Activated T-cell treated with anti-CD3 and anti-CD28 coated beads, Interleukin-2, amount 50 U/mL, for 4 hours (primary cell): ENCODE measurements at regions not wholly inside any gene's neighbourhood (a gene's known extent, or its start where the extent isn't known, plus 50 kb on each side); places are given as distances from the start of the nearest gene placed in this dataset.

Experiments
- ATAC-seq, 2 donors: fragments of 200-7000 bp; cut with Tn5 transposase; one replicate each; pipeline ENCODE4 v1.10.0; 2021
- DNase-seq: peaks from one replicate; pipeline ENCODE4 v3.0.0-alpha.2; 2020
- H3K27me3 Mint-ChIP-seq: one replicate; pipeline ENCODE4 v1.8.0; 2021; ENCODE audit warnings: low read depth, mixed read lengths
- H3K36me3 Mint-ChIP-seq: one replicate; pipeline ENCODE4 v1.8.0; 2022; ENCODE audit warnings: mixed read lengths; ENCODE audit not compliant: insufficient read depth
- H3K4me1 Mint-ChIP-seq: one replicate; pipeline ENCODE4 v1.8.0; 2021; ENCODE audit warnings: low read depth, mixed read lengths
- H3K4me3 Mint-ChIP-seq: one replicate; pipeline ENCODE4 v1.8.0; 2021; ENCODE audit warnings: mild to moderate bottlenecking, moderate library complexity, mixed read lengths
- H3K9me3 Mint-ChIP-seq: one replicate; pipeline ENCODE4 v1.8.0; 2021; ENCODE audit warnings: mixed read lengths

DNA sequence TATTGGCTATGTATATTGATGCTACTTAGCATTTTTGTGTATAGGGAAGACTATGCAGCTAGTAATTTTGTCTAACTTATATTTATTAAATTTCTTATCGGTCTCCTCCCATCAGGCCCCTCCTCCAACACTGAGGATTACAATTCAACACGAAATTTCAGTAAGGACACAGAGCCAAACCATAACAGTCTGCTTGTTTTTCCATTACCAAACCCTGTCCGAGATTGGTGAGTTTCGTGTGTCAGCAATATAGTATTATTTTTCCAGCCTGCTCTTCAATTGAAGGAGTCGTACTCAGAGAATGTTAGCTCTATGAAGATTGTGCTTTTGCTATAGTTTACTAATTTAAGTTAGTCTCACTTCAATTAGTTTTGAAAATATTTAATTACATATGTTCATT, 1495.3 kb downstream of the MRPL39 start:
- Mint-ChIP-seq H3K4me3 (no peak overlapping the region), H3K4me1 (no peaks in the 10 kb centered on the region), H3K27me3 (no peaks in the 10 kb centered on the region), H3K36me3 (no peaks in the 10 kb centered on the region), H3K9me3 (peaks cover 4% of the 10 kb centered on the region)
- DNase-seq: no peak
- ATAC-seq: no peak

DNA sequence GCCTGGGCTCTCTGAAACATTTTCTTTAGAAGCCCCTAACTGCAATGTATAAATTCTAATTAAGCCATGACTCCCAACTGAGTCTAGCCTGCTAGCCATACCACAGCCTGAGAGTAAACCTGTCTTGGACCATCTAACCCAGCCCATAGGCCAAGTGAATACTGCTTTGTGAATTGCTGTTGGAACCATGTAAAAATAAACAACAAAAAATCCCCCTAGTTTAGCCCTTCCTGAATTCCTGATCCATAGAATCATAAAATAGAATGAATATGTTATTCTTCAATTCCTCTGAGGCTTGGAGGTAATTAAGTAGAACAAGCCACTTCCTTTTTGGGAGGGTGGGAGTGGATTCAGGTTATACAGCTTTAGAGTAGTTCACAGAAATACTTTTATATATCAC, 1496.4 kb downstream of the MRPL39 start:
- ATAC-seq (no peak), DNase-seq (no peak)
- Mint-ChIP-seq H3K9me3 (peaks cover 4% of the 10 kb centered on the region), H3K36me3 (no peaks in the 10 kb centered on the region), H3K27me3 (no peaks in the 10 kb centered on the region), H3K4me1 (no peaks in the 10 kb centered on the region), H3K4me3 (no peak overlapping the region)

DNA sequence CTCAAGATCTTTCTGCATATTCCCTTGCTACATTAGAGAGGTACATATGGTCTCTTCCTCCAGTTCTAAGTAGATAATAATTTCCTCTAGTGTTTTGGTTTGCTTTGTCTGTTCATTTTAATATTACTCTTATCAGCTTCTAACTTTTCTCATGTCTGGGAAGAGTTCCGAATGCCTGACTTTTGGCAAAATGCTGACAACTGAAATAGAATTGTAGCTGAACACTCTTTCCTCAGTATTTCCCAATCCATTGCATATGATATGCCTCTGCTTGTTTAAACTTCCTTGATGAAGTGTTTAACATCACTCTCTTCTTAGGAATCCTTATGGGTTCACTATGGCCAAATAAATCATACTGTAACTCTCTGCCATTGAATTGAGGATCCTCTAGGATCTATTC, 1510.1 kb downstream of the MRPL39 start:
- Mint-ChIP-seq H3K4me1 (no peaks in the 10 kb centered on the region), H3K4me3 (no peak overlapping the region), H3K36me3 (no peaks in the 10 kb centered on the region), H3K9me3 (no peaks in the 10 kb centered on the region), H3K27me3 (no peaks in the 10 kb centered on the region)
- ATAC-seq: no peak
- no peak for DNase-seq

DNA sequence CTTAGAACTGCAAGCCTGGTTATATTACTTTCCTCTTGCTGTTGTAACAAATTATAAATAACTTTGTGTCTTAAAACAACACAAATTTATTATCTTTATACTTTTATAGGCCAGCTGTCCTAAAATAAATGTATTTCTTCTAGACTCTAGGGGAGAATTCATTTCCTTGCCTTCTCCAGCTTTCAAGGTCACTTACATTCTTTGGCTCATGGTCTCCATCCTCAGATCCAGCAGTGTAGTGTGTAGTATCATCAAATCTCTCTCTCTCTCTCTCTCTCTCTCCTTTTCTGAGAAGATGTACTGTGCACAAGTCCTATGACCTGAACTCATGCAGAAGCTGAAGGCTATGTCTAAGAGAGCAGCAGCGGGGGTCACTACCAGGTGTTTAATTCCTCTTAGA, 1510.6 kb downstream of the MRPL39 start:
- Mint-ChIP-seq H3K27me3 (no peaks in the 10 kb centered on the region), H3K36me3 (no peaks in the 10 kb centered on the region), H3K4me3 (no peak overlapping the region), H3K9me3 (peaks cover 2% of the 10 kb centered on the region), H3K4me1 (no peaks in the 10 kb centered on the region)
- no peak for ATAC-seq
- no peak for DNase-seq

DNA sequence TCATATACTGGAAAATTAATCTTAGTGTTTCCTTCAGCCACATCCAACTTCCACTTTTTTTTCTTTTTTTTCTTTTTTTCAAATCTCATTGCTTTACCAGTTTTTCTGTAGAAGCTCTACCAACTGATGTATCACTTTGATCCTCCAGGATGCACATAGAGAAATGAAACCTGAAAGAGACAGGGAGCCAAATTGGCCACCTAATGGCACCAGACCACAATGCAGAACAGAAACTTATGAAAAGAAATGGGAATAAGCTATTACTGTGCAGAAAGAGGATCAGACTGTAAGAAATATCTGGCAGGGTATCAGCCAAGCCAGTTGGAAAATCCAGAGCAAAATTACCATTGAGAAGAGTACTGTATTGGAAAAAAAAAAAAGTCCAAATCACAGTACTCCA, 1514.2 kb downstream of the MRPL39 start:
- Mint-ChIP-seq H3K36me3 (no peaks in the 10 kb centered on the region), H3K27me3 (no peaks in the 10 kb centered on the region), H3K4me3 (no peak overlapping the region), H3K4me1 (no peaks in the 10 kb centered on the region), H3K9me3 (peaks cover 14% of the 10 kb centered on the region)
- DNase-seq (no peak), ATAC-seq (no peak)

DNA sequence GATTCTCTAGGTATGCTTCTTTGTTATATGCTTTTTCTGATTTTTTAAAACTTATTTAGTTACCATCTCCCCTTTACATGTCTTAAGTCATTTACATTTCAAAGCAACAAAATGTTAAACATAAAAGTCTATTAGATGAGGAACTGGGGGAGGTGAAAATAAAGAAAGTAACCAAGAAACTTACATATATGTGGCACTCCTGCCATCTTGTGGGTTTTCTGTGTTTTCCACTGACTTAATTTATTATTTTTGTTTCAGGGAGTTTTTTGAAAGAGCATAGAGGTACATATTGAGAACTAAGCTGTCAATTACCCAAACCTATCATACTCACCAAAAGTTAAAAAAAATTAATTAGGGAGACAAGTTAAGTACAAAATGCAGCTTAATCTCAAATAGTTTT, 1531.1 kb downstream of the MRPL39 start:
- H3K4me1 Mint-ChIP-seq: no peaks in the 10 kb centered on the region
- DNase-seq: no peak

DNA sequence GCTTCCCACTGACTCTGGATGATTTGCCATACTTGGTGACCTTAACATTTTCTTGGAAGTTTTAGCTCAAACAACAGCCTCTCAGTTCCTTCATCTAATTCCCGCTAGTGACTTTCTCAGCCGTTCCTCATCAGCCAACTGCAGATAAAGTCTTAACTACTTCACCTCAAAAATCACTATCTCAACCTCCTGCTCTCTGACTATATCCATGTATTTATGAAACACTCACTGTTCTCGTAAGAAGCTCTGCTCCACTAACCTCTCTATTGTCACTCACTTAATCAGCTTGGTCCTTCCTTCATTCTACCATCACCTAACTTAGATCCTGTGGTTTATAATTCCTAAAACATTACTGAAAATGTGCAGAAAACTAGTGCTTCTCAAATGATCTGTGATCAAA, 1551.6 kb downstream of the MRPL39 start:
- H3K27me3 Mint-ChIP-seq: no peaks in the 10 kb centered on the region
- H3K4me3 Mint-ChIP-seq: no peak overlapping the region
- no peaks in the 10 kb centered on the region for H3K9me3 Mint-ChIP-seq
- no peak for DNase-seq
- no peaks in the 10 kb centered on the region for H3K4me1 Mint-ChIP-seq
- no peaks in the 10 kb centered on the region for H3K36me3 Mint-ChIP-seq
- no peak for ATAC-seq

More for the DNA sequence above, 1531.1 kb downstream of the MRPL39 start:
- Mint-ChIP-seq H3K4me3 (no peak overlapping the region), H3K9me3 (peaks cover 12% of the 10 kb centered on the region), H3K27me3 (no peaks in the 10 kb centered on the region), H3K36me3 (no peaks in the 10 kb centered on the region)
- no peak for ATAC-seq

DNA sequence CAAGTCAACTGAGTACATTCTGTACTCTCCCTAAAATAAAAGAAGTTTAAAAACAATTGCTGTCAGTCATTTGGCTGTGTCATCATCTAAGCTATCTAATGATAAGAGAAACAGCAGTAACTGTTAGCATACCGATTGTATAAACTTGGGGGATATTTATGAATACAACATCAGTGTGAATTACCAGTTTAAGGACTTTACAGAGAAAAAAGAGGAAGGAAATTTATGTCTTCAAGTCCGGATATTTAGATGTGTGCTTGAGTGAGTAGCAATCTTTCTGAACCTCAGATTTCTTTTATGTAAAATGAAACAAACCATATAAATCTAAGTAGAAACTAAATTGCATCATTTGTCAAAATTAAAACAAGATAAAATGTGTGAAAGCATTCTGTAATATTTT, 1557.0 kb downstream of the MRPL39 start:
- Mint-ChIP-seq H3K9me3 (no peaks in the 10 kb centered on the region), H3K36me3 (no peaks in the 10 kb centered on the region), H3K4me1 (peaks cover 6% of the 10 kb centered on the region), H3K4me3 (no peak overlapping the region), H3K27me3 (no peaks in the 10 kb centered on the region)
- DNase-seq (no peak), ATAC-seq (no peak)

DNA sequence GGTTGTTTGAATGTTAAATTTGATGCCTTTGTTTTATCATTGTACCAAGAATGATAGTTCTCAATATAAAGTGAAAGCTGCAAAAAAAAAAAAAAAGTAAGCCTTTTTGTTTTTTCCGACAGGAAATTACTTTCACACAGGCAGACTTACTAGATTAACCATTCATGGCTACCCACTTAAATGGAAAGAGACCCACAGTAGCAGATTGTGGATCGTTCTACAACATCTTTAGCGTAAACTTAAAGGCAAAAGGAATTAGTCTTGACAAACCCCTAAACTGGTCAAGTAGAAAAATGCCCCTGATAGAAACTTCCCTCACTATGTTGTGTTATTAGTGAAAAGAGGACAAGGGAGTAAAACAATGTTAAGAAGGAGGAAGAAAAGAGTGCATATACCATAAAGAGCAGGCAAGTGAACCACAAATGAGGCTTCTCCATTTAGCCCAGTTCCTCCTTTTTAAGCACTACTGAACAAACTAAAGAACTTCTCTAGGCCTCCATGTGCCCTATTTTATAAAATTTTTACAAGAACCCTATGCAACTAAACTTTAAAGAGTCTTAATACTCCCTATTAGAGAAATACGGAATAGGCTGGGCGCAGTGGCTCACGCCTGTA, 1560.3 kb downstream of the MRPL39 start:
- H3K27me3 Mint-ChIP-seq: no peaks in the 10 kb centered on the region
- H3K4me3 Mint-ChIP-seq: no peak overlapping the region
- no peaks in the 10 kb centered on the region for H3K36me3 Mint-ChIP-seq
- peaks cover 6% of the 10 kb centered on the region for H3K4me1 Mint-ChIP-seq
- no peak for ATAC-seq
- H3K9me3 Mint-ChIP-seq: no peaks in the 10 kb centered on the region
- no peak for DNase-seq

DNA sequence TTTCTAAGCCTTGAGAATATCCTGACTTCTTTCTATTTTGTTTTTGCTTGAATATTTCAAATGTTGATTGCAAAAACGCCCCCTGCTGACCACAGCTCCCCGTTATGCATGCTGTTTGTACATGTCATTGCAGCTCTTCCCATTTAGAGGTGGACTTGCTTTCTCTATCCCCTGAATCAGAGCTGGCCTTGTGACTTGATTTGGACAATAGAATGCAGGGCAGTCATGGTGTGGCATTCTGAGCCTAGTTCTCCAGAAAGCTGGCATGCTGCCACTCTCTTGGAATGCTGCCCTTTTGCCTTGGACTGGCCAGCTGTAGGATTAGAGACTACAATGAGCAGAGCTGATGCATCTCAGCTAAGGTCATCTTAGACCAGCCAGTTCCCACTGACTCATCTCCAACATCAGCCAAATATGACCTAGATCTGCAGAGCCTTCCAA, 1561.5 kb downstream of the MRPL39 start:
- DNase-seq: peak; percentile 4
- ATAC-seq: no peak

DNA sequence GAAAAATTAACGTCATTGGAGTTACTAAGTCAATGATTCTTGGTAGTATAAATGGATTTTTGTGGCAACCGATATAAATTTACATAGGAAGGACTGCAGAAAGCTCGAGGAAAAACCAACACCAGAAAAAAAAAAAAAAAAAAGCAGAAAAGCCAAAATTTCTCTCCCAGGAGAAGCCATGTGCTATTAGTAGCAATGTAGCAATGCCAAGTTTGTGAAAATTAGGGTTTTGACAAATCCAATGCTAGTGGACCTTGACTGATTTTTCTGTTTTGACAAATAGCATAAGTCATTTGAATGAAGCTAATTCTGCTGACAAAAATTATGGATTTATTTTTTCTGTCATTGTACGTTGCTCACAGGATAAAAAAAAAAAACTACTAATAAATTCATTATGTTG, 1561.9 kb downstream of the MRPL39 start:
- H3K4me1 Mint-ChIP-seq: peaks cover 6% of the 10 kb centered on the region
- ATAC-seq (no peak), DNase-seq (no peak)
- no peak overlapping the region for H3K4me3 Mint-ChIP-seq
- no peaks in the 10 kb centered on the region for H3K36me3 Mint-ChIP-seq
- H3K9me3 Mint-ChIP-seq: no peaks in the 10 kb centered on the region
- no peaks in the 10 kb centered on the region for H3K27me3 Mint-ChIP-seq

More for the DNA sequence above, 1561.5 kb downstream of the MRPL39 start:
- H3K9me3 Mint-ChIP-seq: no peaks in the 10 kb centered on the region
- peaks cover 6% of the 10 kb centered on the region for H3K4me1 Mint-ChIP-seq
- H3K36me3 Mint-ChIP-seq: no peaks in the 10 kb centered on the region
- H3K4me3 Mint-ChIP-seq: no peak overlapping the region
- no peaks in the 10 kb centered on the region for H3K27me3 Mint-ChIP-seq

DNA sequence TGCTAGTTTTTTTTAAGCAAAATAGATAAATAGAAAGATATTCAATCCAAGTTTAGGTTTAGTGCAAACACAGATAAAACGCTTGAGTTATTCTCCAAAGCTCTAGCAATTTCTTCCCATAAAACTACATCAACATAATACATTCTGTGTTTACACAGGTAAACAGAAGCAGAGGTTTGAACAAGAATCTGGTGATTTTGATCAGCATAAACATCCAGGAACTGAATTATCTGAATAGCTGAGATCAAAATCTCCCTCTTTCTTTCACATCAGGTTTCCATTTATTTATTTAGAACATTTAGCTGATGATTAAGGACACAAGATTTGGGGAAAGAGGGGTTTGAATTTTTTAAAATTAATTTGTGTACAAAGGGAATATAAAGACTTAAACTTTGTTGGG, 1564.6 kb downstream of the MRPL39 start:
- DNase-seq (no peak), ATAC-seq (no peak)
- Mint-ChIP-seq H3K4me3 (no peak overlapping the region), H3K4me1 (peaks cover 6% of the 10 kb centered on the region), H3K27me3 (no peaks in the 10 kb centered on the region), H3K9me3 (no peaks in the 10 kb centered on the region), H3K36me3 (no peaks in the 10 kb centered on the region)

DNA sequence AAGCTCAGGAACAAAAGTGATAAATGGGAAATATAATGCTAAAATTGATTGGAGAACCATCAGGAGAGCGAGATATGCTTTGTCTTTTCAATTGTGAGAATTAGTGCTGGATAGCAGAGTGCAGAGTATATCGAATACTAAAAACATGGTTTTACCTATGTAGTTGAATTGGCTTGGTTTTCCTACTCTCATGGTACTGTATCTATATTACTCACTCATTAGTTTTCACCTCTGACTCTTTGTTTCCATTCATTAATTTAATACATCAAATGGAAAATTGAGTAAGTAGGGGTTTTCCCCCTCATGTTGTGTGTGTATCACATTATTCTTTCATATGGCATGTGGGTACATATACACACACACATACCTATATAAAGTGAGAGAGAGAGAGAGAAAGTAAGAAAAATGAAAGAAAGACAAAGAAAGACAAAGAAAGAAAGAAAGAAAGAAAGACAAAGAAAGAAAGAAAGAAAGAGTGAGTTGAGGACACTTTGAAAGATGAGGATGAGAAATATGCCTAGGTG, 1574.5 kb downstream of the MRPL39 start:
- H3K27me3 Mint-ChIP-seq: no peaks in the 10 kb centered on the region
- ATAC-seq (peak; percentile 37 to 59), DNase-seq (no peak)
- H3K9me3 Mint-ChIP-seq: peaks cover 11% of the 10 kb centered on the region
- no peaks in the 10 kb centered on the region for H3K36me3 Mint-ChIP-seq
- H3K4me1 Mint-ChIP-seq: peaks cover 5% of the 10 kb centered on the region
- peak overlapping the region; percentile 40 for H3K4me3 Mint-ChIP-seq

DNA sequence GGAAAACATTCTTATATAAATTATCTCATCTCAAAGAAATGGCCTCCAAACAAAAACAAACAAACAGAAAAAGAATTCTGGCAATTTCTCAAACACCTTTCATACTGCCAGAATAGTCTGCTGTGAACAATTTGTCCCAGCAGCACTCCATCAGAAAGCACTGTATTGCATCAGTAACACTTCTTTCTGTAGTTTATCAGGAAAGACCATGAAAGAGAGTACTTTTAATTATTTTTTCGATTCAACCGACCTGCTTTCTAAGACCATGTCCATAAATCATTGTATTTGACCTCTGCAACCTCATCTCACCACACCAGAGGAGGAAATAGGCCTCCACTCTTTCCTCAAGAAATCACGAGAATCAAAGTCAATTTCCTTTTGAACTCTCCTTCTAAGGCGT, 1579.9 kb downstream of the MRPL39 start:
- Mint-ChIP-seq H3K36me3 (no peaks in the 10 kb centered on the region), H3K4me3 (no peak overlapping the region), H3K27me3 (no peaks in the 10 kb centered on the region), H3K4me1 (no peaks in the 10 kb centered on the region), H3K9me3 (no peaks in the 10 kb centered on the region)
- no peak for ATAC-seq
- DNase-seq: no peak

DNA sequence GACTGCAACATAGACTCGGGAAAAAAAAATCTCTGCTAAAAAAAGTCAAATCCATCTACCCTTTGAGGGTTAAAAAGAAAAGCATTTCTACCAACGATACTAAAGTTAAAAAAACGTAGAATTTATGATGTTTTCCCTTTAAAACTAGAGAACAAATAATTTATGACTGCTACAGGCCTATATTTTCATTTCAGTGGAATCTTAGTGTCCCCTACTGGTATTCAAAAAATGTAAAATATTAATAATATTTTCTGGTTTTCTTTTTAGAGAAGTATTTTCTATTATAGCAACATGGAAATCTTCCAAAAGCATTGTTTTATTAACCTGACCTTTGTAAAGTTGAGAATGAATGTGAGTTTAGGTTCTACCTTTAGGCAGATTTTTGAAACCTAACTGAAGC, 1582.2 kb downstream of the MRPL39 start:
- Mint-ChIP-seq H3K36me3 (no peaks in the 10 kb centered on the region), H3K27me3 (peaks cover 1% of the 10 kb centered on the region), H3K9me3 (peaks cover 6% of the 10 kb centered on the region), H3K4me1 (no peaks in the 10 kb centered on the region), H3K4me3 (no peak overlapping the region)
- DNase-seq: no peak
- ATAC-seq: no peak
